ENCODE measurements at regions not wholly inside any gene's neighbourhood (a gene's known extent, or its start where the extent isn't known, plus 50 kb on each side); places are given as distances from the start of the nearest gene placed in this dataset.
"Not testable (repeated sequence)": the region's sequence is repeated elsewhere in the genome, so short reads cannot be mapped to it uniquely, and the experiment has no call there.

DNA sequence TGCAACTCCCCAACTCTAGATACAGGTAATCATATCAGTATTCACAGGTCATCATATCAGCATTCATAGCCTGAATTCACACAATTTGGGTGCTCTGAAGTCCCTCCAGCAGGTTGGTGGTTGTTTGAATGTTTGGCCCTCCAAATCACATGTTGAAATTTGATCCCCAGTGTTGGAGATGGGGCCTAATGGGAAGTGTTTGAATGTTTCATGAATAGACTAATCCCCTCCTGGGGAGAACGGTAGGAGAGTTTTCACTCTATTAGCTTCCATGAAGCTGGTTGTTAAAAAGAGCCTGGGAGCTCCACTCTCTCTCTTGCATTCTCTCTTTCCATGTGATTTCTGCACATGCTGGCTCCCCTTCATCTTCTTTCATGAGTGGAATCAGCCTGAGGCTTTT lies 288.6 kb upstream of the PCDH9 start:
- DNase-seq (no peak), FAIRE-seq (no peak)
- H3K27me3 ChIP-seq (ENCODE audit: control insufficient read depth in 3 of 3, insufficient read depth in 3 of 3, low read length in 3 of 3): no peaks in the 10 kb centered on the region
- no peaks in the 10 kb centered on the region for H3K9me3 ChIP-seq (ENCODE audit: control insufficient read depth in 2 of 2, insufficient read depth in 1 of 2, low read depth in 1 of 2, low read length in 1 of 2)
- 29 to 47% (median 39%) methylated on average over 1 of the region's 1 CpG for WGBS, 3 donors
- no peaks in the 10 kb centered on the region for H3K4me1 ChIP-seq (ENCODE audit: control insufficient read depth in 3 of 3, insufficient read depth in 2 of 3, low read depth in 1 of 3, low read length in 2 of 3)
- no peak overlapping the region for H3K4me3 ChIP-seq (ENCODE audit: low read depth in 1 of 3, low read length in 3 of 3)
- no peak overlapping the region for H3K27ac ChIP-seq (ENCODE audit: low read depth in 1 of 3, low read length in 2 of 3)
- H3K36me3 ChIP-seq (ENCODE audit: control insufficient read depth in 3 of 3, insufficient read depth in 2 of 3, low read depth in 1 of 3, low read length in 3 of 3): no peaks in the 10 kb centered on the region

DNA sequence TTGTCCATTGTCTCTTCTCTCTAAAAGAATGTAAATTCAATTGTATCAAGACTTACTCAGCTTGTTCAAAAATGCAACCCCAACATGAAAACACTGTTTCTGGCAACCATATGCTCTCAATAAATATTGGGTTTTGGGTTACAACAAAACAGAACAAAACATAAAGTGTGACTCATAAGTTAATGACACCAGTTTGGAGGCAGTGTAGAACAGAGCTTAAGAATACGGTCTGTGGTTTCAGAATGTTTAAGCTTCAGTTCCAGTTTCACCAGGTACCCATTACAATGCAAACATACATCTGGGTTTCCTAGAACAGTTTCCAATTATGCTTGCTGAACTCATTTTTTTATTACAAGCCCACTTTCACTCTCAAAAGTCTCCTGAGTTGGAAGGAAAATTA lies 285.8 kb upstream of the PCDH9 start:
- no peak overlapping the region for H3K4me3 ChIP-seq (ENCODE audit: low read depth in 1 of 3, low read length in 3 of 3)
- no peaks in the 10 kb centered on the region for H3K4me1 ChIP-seq (ENCODE audit: control insufficient read depth in 3 of 3, insufficient read depth in 2 of 3, low read depth in 1 of 3, low read length in 2 of 3)
- 59 to 89% (median 66%) methylated on average over 1 of the region's 1 CpG for WGBS, 3 donors
- no peaks in the 10 kb centered on the region for H3K27me3 ChIP-seq (ENCODE audit: control insufficient read depth in 3 of 3, insufficient read depth in 3 of 3, low read length in 3 of 3)
- DNase-seq: no peak
- H3K36me3 ChIP-seq (ENCODE audit: control insufficient read depth in 3 of 3, insufficient read depth in 2 of 3, low read depth in 1 of 3, low read length in 3 of 3): no peaks in the 10 kb centered on the region
- no peak overlapping the region for H3K27ac ChIP-seq (ENCODE audit: low read depth in 1 of 3, low read length in 2 of 3)
- FAIRE-seq: no peak
- no peaks in the 10 kb centered on the region for H3K9me3 ChIP-seq (ENCODE audit: control insufficient read depth in 2 of 2, insufficient read depth in 1 of 2, low read depth in 1 of 2, low read length in 1 of 2)

- FAIRE-seq (no peak), DNase-seq (no peak)
- H3K27me3 ChIP-seq (ENCODE audit: control insufficient read depth in 3 of 3, insufficient read depth in 3 of 3, low read length in 3 of 3): no peaks in the 10 kb centered on the region
- no peaks in the 10 kb centered on the region for H3K36me3 ChIP-seq (ENCODE audit: control insufficient read depth in 3 of 3, insufficient read depth in 2 of 3, low read depth in 1 of 3, low read length in 3 of 3)
- H3K9me3 ChIP-seq (ENCODE audit: control insufficient read depth in 2 of 2, insufficient read depth in 1 of 2, low read depth in 1 of 2, low read length in 1 of 2): no peaks in the 10 kb centered on the region
- no peaks in the 10 kb centered on the region for H3K4me1 ChIP-seq (ENCODE audit: control insufficient read depth in 3 of 3, insufficient read depth in 2 of 3, low read depth in 1 of 3, low read length in 2 of 3)
- WGBS, 3 donors: 84 to 87% (median 86%) methylated on average over 5 of the region's 5 CpGs
- H3K27ac ChIP-seq (ENCODE audit: low read depth in 1 of 3, low read length in 2 of 3): no peak overlapping the region
- no peak overlapping the region for H3K4me3 ChIP-seq (ENCODE audit: low read depth in 1 of 3, low read length in 3 of 3)
These were observed 278.9 kb upstream of the PCDH9 start for GRCh38 chr13:67509018-67509417.

- H3K4me1 ChIP-seq (ENCODE audit: control insufficient read depth in 3 of 3, insufficient read depth in 2 of 3, low read depth in 1 of 3, low read length in 2 of 3); H3K4me3 ChIP-seq (ENCODE audit: low read depth in 1 of 3, low read length in 3 of 3); H3K27me3 ChIP-seq (ENCODE audit: control insufficient read depth in 3 of 3, insufficient read depth in 3 of 3, low read length in 3 of 3); FAIRE-seq; H3K27ac ChIP-seq (ENCODE audit: low read depth in 1 of 3, low read length in 2 of 3); H3K36me3 ChIP-seq (ENCODE audit: control insufficient read depth in 3 of 3, insufficient read depth in 2 of 3, low read depth in 1 of 3, low read length in 3 of 3); H3K9me3 ChIP-seq (ENCODE audit: control insufficient read depth in 2 of 2, insufficient read depth in 1 of 2, low read depth in 1 of 2, low read length in 1 of 2); DNase-seq: not testable (repeated sequence)
- 21 to 74% (median 42%) methylated on average over 1 of the region's 1 CpG for WGBS, 3 donors
These were observed 278.1 kb upstream of the PCDH9 start for GRCh38 chr13:67508275-67508674.

DNA sequence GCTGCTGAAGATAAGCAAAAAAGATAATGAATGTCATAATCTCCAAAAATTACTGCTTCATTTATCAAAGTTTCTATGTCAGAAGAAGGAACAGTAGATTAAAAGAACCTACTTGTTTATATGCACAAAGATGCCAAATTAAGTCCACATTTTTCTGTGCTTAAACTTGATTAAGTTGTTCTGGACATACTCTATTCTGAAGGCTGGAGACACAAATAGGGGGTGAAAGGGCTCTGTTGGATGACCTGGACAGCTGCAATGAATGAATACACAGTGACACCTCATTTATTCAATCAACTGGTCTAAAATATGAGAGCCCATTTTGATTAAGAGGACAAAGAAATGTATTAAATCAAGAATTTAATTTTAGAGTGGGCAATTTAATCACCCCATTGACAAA lies 276.3 kb upstream of the PCDH9 start:
- FAIRE-seq: no peak
- no peak overlapping the region for H3K27ac ChIP-seq (ENCODE audit: low read depth in 1 of 3, low read length in 2 of 3)
- H3K4me3 ChIP-seq (ENCODE audit: low read depth in 1 of 3, low read length in 3 of 3): no peak overlapping the region

DNA sequence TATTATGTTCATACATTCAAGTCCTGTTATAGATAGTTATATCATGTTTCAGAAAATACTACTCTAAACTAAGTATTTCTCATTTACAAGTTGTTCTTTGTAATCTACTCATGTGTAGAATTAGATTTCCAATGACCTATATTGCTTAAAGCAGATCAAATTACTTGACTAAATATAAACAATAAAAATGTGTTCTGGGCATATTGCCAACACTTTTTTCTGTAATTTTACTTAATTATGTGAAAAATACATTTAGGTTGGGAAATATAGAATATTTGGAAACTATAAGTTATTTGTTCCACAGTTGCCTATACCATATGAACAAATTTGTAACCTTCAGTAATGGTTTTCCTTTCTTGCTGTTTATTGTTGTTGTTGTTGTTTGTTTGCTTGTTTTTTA lies 275.2 kb upstream of the PCDH9 start:
- Histone ChIP-seq H3K4me1 (ENCODE audit: control insufficient read depth in 3 of 3, insufficient read depth in 2 of 3, low read depth in 1 of 3, low read length in 2 of 3) (no peaks in the 10 kb centered on the region), H3K9me3 (ENCODE audit: control insufficient read depth in 2 of 2, insufficient read depth in 1 of 2, low read depth in 1 of 2, low read length in 1 of 2) (no peaks in the 10 kb centered on the region), H3K36me3 (ENCODE audit: control insufficient read depth in 3 of 3, insufficient read depth in 2 of 3, low read depth in 1 of 3, low read length in 3 of 3) (no peaks in the 10 kb centered on the region), H3K27me3 (ENCODE audit: control insufficient read depth in 3 of 3, insufficient read depth in 3 of 3, low read length in 3 of 3) (no peaks in the 10 kb centered on the region), H3K27ac (ENCODE audit: low read depth in 1 of 3, low read length in 2 of 3) (no peak overlapping the region), H3K4me3 (ENCODE audit: low read depth in 1 of 3, low read length in 3 of 3) (no peak overlapping the region)
- peak; percentile 19 for FAIRE-seq
- no peak for DNase-seq

More for the DNA sequence above, 276.3 kb upstream of the PCDH9 start:
- H3K27me3 ChIP-seq (ENCODE audit: control insufficient read depth in 3 of 3, insufficient read depth in 3 of 3, low read length in 3 of 3): no peaks in the 10 kb centered on the region
- H3K4me1 ChIP-seq (ENCODE audit: control insufficient read depth in 3 of 3, insufficient read depth in 2 of 3, low read depth in 1 of 3, low read length in 2 of 3): no peaks in the 10 kb centered on the region
- H3K36me3 ChIP-seq (ENCODE audit: control insufficient read depth in 3 of 3, insufficient read depth in 2 of 3, low read depth in 1 of 3, low read length in 3 of 3): no peaks in the 10 kb centered on the region
- H3K9me3 ChIP-seq (ENCODE audit: control insufficient read depth in 2 of 2, insufficient read depth in 1 of 2, low read depth in 1 of 2, low read length in 1 of 2): no peaks in the 10 kb centered on the region
- no peak for DNase-seq

GRCh38 chr13:67498948-67499347 lies 268.8 kb upstream of the PCDH9 start:
- DNase-seq (no peak), FAIRE-seq (no peak)
- no peak overlapping the region for H3K4me3 ChIP-seq (ENCODE audit: low read depth in 1 of 3, low read length in 3 of 3)
- no peak overlapping the region for H3K27ac ChIP-seq (ENCODE audit: low read depth in 1 of 3, low read length in 2 of 3)
- H3K9me3 ChIP-seq (ENCODE audit: control insufficient read depth in 2 of 2, insufficient read depth in 1 of 2, low read depth in 1 of 2, low read length in 1 of 2): no peaks in the 10 kb centered on the region
- H3K27me3 ChIP-seq (ENCODE audit: control insufficient read depth in 3 of 3, insufficient read depth in 3 of 3, low read length in 3 of 3): no peaks in the 10 kb centered on the region
- WGBS, 3 donors: 76 to 82% (median 79%) methylated on average over 3 of the region's 3 CpGs
- no peaks in the 10 kb centered on the region for H3K36me3 ChIP-seq (ENCODE audit: control insufficient read depth in 3 of 3, insufficient read depth in 2 of 3, low read depth in 1 of 3, low read length in 3 of 3)
- H3K4me1 ChIP-seq (ENCODE audit: control insufficient read depth in 3 of 3, insufficient read depth in 2 of 3, low read depth in 1 of 3, low read length in 2 of 3): no peaks in the 10 kb centered on the region

GRCh38 chr13:67493835-67494234 lies 263.7 kb upstream of the PCDH9 start:
- FAIRE-seq: no peak
- Histone ChIP-seq H3K36me3 (ENCODE audit: control insufficient read depth in 3 of 3, insufficient read depth in 2 of 3, low read depth in 1 of 3, low read length in 3 of 3) (no peaks in the 10 kb centered on the region), H3K4me3 (ENCODE audit: low read depth in 1 of 3, low read length in 3 of 3) (no peak overlapping the region), H3K4me1 (ENCODE audit: control insufficient read depth in 3 of 3, insufficient read depth in 2 of 3, low read depth in 1 of 3, low read length in 2 of 3) (no peaks in the 10 kb centered on the region), H3K27me3 (ENCODE audit: control insufficient read depth in 3 of 3, insufficient read depth in 3 of 3, low read length in 3 of 3) (no peaks in the 10 kb centered on the region), H3K27ac (ENCODE audit: low read depth in 1 of 3, low read length in 2 of 3) (no peak overlapping the region), H3K9me3 (ENCODE audit: control insufficient read depth in 2 of 2, insufficient read depth in 1 of 2, low read depth in 1 of 2, low read length in 1 of 2) (no peaks in the 10 kb centered on the region)
- WGBS, 3 donors: 13 to 33% (median 23%) methylated on average over 1 of the region's 1 CpG
- no peak for DNase-seq

GRCh38 chr13:67489016-67489415 lies 258.9 kb upstream of the PCDH9 start:
- 54 to 63% (median 63%) methylated on average over 2 of the region's 2 CpGs for WGBS, 3 donors
- Histone ChIP-seq H3K27me3 (ENCODE audit: control insufficient read depth in 3 of 3, insufficient read depth in 3 of 3, low read length in 3 of 3) (no peaks in the 10 kb centered on the region), H3K4me1 (ENCODE audit: control insufficient read depth in 3 of 3, insufficient read depth in 2 of 3, low read depth in 1 of 3, low read length in 2 of 3) (no peaks in the 10 kb centered on the region), H3K9me3 (ENCODE audit: control insufficient read depth in 2 of 2, insufficient read depth in 1 of 2, low read depth in 1 of 2, low read length in 1 of 2) (no peaks in the 10 kb centered on the region), H3K4me3 (ENCODE audit: low read depth in 1 of 3, low read length in 3 of 3) (no peak overlapping the region), H3K36me3 (ENCODE audit: control insufficient read depth in 3 of 3, insufficient read depth in 2 of 3, low read depth in 1 of 3, low read length in 3 of 3) (no peaks in the 10 kb centered on the region), H3K27ac (ENCODE audit: low read depth in 1 of 3, low read length in 2 of 3) (no peak overlapping the region)
- no peak for FAIRE-seq
- no peak for DNase-seq
